NCI-H2196 treated with DMSO at 0.1 percent for 48 hours (cell line): ENCODE measurements at regions not wholly inside any gene's neighbourhood (a gene's known extent, or its start where the extent isn't known, plus 50 kb on each side); places are given as distances from the start of the nearest gene placed in this dataset.

Experiments
- DNase-seq: peaks from one replicate; lab custom pipeline; 2025; ENCODE audit not compliant: unreplicated experiment; lab: John Stamatoyannopoulos, UW

DNA sequence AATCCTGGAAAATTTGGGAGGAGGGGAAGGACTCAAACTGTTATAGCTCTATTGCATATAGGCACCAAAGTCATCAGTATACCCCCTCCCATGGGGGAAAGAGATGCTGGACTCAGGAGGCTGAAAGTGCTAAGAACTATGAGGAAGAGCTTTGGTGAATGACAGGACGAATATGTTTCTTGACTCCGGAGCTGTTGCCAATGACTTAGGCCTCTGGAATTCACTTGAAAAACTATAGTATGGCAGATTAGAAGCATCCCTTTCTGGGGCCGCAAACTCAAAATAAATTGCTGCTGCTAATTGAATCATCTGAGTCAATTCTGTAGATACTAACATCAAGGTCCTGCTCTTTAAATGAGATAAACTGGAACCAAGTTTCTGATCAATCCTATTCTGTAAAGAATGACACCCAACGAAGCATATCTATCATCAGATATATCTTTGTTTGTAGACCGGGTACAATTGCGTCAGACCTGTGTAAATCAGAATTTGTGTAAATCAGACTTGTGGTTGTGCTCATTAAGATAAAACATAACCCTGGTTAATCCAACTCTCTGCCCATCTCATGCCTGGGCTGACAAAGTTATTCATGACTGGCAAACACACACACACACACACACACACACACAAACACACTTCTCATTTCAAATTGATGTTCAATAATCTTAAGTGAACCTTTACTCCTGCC, 1793.8 kb upstream of the PCDH20 start:
- no peak for DNase-seq

DNA sequence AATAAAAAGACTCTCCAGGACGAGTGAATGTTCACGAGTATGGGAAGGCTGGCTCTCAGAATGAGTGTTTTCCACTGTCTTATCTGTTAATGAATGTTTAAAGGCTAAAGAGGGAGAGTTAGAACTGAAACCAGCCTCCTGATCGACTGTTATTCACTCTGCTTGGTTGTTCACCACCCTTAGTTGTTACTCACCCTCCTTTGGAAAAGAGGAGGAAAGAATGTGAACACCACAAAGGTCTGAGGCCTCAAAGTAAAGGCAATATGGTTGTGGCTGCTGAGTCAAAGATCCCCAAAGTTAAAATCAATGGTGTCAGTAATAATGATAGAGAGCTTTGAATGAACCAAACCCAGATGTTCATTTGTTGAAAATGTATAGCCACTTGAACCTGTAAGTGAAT, 1793.2 kb upstream of the PCDH20 start:
- no peak for DNase-seq

DNA sequence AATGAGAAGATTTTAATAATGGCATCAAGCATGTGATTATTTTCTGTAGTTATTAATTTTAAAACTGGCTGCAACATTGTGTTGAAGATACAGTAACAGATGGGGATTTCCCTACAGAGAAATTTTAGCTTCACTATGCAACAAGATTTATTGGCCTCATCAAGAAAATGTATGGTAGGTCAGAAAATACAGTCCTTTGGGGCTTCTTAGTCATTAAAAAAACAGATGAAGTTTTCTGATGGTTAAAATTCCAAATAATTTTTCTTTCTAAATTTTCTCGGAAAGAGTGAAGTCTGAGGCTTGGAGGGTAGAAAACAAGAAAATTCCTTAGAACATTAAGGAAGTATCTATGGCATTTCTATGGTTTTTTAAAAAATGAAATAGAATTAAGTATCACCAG, 1790.8 kb upstream of the PCDH20 start:
- no peak for DNase-seq

DNA sequence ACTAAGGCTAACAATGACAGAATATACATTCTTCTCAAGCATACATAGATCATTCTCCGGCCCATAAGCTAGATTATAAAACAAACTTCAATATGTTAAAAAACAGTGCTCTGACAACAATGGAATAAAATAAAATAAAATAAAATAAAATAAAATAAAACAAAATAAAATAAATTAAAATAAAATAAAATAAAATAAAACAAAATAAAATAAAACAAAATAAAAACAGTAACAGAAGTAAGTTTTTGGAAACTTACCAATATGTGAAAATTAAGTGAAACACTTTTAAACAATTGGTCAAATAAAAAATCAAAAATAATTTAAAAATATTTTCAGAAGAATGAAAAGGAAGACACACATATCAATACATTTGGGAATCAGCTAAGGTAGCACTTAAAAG, 1785.8 kb upstream of the PCDH20 start:
- no peak for DNase-seq

DNA sequence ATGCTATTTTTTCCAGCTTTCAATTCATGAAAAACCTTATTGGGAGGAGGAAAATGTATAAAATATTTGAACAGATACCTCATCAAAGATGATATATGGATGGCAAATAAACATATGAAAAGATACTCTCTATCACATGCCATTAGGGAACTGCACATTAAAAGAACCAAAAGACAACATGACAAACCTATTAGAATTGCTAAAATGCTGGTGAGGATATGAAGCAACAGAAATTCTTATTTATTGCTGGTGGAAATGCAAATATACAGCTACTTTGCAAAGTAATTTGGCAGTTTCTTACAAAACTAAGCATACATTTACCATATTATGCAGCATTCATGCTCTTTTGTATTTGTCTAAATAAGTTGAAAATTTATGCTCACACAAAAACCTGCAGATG, 1783.9 kb upstream of the PCDH20 start:
- DNase-seq: no peak

DNA sequence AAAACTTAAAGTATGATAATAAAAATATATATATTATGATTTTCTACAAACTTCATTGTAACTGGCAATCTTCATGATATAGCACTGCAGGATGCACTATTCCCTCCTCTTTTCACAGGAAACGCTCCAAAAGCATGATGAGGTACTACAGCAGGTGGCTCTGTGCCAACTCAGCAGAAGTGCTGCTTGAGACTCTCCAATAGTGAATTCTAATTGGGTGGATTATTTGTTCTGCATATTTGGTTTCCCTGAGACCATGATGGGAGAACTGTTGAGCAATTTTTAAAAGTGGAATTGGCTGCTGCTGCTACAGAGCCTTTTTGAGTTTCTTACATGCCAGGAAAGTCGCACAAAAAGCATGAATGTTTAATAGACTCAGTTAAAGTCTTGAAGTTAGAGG, 1782.4 kb upstream of the PCDH20 start:
- DNase-seq: no peak

DNA sequence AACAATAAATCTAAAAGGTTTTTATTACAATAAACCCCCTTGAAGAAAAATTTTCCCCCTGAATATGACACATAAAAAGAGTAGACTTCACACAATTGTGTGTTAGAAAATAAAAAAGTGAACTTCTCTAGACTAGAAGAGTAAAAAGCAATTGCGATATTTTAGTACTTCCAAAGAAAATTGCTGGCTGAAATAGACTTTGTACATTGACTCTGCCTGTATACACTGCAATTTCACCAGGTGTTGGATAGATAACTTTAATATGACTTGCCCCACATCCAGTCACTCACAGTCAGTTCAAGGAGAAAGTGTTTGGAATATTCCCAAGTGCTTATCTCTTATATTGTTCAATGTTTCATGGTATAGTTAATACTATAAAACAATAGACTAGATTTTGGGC, 1780.1 kb upstream of the PCDH20 start:
- DNase-seq: no peak

DNA sequence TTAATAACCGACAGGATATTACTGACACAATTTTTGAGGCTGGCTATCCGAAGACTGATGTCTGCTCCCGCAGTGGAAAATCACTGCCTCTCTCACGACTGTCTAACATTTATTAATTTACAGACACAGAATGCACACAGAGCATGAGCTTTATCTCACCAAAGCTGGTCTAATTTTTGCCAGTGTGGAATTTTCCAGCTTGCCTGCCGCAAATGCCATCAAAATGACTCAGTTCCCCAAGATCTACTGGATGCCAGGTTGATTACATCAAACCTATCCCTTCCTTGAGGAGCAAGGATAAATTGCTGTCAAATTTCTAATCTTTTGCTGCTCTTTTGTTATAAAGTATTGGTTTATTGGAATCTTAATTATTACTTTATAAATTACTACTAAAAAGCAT, 1775.1 kb upstream of the PCDH20 start:
- DNase-seq: no peak

DNA sequence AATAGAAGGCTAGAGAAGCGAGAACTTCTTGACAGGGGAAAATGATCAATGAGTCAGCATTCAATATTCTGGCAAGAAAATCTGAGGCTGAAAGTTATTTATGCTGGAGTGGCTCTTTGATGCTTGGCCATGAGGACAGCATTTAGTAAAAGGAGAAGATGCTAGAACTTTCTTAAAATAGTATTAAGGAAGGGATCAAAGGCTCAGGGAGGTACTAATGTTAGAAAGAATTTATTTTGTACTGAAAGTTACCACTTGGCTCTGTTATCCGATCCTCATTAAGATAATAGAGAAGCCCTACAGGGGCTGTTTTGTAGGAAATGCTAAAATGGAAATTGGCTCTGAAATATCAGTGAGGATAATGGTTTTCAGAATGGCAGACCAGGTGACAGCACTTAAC, 1774.6 kb upstream of the PCDH20 start:
- DNase-seq: no peak

DNA sequence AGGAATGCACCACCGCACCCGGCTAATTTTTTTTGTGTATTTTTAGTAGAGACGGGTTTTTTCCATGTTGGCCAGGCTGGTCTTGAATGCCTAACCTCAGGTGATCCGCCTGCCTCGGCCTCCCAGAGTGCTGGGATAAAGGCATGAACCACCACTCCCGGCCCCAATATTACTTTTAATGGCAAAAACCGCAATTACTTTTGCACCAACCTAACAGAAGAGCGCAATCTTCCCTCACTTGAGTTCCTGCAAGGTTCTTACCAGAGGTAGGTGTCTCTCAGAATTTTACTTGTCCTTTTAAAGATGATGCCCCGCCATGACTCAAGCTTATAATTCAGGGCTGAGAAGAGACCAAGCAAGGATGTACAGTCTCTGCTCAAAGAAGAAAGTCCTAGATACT, 1774.1 kb upstream of the PCDH20 start:
- DNase-seq: no peak

DNA sequence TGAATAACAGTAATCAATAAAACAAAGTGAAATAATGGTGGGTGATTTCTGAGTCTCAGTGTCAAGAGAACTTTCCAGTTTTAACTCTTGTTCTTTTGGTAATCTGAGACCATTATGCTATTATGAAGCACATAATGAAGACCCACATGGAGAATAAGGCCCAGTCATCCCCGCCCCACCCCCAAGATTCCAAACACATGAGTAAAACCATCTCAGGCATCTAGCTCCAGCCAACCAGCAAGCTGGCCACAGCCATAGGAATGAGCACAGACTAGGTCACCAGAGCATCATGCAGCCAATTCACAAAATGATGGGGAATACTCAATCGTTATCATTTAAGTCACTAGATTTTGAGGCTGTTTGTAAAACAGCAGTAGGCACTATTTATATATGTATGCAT, 1769.0 kb upstream of the PCDH20 start:
- no peak for DNase-seq

DNA sequence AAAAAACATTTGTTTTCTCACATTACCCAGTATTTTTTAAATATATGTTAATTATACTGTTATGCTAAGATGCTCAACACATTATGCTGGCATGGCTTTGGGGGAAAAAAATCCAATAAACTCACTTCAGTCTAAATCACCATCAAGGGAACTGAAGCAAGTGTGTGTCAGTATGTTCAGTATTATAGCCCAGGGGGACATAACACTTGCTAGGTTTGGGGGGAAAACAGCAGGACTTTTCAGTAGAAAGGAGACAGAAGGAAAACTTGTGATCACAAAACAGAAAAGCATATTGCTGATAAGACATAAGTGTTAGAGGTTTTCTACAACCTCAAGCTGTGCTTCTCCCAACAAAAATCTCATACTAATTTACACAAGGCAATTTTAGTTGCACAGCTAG, 1759.9 kb upstream of the PCDH20 start:
- no peak for DNase-seq

DNA sequence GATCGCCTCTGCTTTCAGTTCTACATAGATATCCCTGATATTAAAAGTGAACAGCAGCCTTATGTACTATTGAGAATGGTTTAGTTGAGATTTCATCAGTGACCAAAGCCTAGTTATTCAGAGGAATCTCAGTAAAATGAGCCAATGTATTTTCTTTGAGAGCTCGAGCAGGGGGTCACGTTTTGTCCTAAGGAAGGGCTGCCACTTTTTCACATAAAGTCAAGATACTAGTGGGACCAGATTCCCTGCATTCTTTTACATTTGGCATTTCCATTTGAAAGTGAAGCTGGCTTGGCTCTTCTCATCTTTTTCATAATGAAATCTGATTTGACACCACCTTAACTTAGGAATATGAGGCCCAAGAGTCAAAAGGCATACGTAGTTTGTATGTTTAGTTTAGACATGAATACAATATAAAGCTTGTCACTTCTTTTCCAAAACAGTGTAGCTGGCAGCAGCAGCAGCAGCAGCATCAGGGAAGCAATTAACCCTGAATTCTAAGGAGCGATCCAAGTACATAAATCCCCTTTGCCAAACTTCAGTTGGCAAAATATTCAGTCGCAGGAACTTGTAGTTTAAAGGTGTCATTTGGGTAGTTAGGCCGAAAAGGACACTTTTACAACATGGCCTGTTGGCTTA, 1752.2 kb upstream of the PCDH20 start:
- no peak for DNase-seq

DNA sequence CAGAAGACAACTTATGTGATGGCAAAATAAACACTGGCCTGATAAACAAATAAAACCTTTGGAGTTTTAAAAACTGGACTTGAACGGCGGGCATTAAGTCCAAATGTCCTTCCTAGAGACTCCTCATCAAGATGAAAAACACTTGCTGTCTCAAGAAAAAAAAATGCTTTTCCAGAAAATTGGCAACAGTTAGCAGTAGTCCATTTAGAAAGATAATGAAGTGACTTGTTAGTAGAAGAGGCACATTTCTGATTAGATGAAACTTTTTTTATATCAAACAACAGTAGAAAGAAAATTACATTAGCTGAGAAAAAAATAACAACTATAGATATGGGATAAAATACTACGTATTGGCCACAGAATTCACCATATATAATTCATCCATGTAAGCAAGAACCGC, 1750.7 kb upstream of the PCDH20 start:
- DNase-seq: no peak

DNA sequence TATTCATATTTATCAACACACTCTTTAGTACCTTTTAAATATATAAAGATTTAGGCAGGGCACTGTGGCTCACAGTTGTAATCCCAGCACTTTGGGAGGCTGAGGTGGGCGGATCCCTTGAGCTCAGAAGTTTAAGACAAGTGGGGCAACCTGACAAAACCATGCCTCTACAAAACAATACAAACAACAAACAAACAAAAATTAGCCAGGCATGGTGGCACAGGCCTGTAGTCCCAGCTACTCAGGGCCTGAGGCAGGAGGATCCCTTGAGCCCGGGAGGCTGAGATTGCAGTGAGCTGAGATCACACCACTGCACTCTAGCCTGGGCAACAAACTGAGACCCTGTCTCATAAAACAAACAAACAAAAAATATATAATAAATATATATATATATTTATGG, 1748.3 kb upstream of the PCDH20 start:
- DNase-seq: no peak

DNA sequence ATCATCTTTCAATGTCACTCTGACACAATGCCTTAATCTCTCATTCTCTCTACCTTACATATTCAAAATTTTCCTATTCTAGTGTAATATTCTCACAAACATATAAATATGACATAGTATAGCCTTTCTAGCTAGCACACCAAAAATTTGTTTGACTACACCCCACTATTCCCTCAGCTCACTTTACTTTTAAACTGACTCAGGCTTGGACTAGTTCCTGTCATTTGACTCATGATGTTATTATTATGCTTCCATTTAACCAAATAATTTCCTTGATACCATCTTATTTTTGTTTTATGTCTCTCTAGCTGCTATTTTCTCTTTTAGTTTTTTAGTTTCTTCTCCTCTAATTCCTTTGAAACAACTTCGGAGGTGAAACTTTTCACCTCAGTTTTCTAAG, 1745.6 kb upstream of the PCDH20 start:
- DNase-seq: no peak

DNA sequence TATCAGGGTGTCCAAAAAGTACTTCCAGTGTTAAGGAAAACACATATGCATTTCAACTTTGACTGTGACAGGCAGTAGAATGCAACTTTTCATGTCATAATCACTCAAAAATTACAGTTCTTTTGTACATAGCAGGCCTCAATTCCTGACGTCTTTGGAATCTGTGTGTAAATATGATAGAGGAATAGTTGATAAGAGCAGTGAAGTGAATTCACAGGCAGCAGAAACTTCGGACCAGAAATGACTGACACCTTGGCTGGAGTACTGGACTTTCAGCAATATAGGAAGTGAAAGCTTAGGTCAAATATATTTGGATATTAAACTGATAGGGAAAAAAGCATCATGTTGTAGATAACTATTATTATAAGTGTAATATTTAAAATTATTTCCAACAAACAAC, 1741.2 kb upstream of the PCDH20 start:
- no peak for DNase-seq

DNA sequence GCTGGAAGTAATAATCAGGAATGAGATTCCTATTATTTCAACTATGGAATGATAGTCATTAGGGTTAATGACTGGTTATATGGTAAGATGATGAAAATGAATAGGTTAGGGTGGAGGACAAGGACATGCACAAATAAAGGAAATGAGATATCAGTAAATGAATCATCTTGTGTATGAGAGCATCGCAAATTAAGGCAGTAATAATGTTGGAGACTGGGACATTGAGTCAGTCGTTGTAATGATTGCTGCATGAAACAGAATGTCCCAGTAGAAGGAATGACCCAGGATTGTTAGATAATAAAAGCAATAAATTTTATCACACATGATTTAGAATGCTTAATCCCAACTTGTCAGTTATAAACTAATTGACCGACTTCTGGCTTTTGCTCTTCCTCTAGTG, 1733.7 kb upstream of the PCDH20 start:
- no peak for DNase-seq

DNA sequence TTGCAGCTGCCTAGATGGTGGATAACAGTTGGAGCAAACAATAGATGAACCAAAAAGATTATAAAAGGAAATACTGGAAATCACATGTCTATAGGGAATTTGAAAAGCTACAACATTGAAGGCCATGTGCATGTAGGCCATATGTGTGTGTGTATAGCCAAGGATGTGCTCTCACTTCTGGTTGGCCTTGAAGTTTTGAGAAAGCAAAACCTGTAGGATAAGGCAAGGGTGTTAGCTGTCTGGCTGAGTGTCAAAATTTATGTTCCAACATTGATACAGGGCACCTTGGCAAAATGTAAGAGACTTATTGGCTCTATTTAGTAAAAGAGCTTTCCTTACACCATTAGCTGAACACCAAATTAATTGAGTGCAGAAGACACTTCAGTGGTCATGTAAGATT, 1723.6 kb upstream of the PCDH20 start:
- no peak for DNase-seq

DNA sequence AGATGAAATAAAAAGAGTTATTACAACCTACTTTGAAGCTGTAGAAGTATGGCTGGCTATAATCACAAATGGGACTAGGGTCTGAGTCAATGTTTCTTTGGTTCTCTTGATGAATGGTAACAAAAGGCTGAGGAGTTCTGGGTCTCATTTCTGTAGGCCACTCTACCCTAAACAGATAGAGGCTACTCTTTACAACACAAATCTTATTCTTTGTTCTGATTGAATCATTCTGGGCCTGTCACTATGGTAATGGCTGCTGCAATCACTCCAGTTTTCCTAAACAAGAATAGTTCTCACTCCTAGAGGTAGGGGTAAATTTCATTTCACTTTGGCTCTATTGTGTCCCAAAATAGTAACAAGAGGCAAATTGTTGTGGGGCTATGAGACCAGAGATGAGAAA, 1714.3 kb upstream of the PCDH20 start:
- DNase-seq: no peak

DNA sequence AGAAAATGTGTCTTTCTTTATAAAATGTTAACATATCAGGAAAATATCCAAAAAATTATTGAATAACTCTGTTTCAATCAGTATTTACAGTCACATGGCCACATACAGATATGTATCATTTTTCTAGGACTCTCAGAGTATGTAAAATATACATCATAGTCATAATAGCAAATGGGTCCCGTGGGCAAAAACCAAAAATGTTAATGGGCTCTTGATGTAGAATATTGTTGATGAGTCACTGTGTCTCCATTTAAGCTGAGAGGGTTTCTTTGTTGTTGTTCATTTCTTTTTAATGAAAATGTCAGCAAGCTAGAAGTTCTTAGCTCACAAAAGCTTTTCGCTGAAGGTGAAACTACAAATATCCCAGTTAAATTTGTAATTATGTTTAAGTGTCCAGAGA, 1713.1 kb upstream of the PCDH20 start:
- no peak for DNase-seq

DNA sequence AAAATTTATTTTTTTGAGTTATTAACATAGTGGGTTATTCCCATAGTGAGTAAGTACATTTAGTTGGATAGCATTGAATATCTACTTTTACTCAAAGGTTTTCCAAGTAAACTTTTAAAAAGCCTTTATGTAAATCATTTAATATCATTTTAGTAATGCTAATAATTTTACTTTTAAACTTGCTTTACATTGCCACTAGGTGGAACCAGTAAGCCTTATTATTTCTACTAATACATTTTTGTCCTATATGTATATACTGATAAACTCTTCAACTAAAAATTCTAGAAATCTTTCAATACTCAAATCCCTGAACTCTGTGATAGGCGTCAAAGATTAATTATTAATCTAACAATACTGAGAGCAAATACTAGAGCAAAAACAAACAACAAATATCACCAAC, 1709.2 kb upstream of the PCDH20 start:
- no peak for DNase-seq

DNA sequence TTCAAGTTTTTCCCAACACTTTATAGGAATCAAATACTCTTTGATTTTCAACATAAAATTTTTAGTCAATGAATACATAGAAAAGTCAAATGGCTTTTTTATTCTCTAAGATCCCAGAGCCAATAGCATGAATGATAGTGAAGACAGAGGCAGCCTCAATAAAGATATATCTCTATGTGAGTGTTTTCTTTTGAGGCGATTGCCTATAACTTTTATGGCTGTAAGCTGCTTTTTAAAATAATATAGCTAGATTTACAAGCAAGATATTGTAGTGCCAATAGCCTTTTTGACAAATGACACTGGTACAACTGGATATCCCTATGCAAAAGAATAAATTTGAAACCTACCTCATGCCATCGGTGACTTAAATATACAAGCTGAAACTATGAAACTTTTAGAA, 1705.2 kb upstream of the PCDH20 start:
- DNase-seq: no peak
